ENCODE measurements at regions not wholly inside any gene's neighbourhood (a gene's known extent, or its start where the extent isn't known, plus 50 kb on each side); places are given as distances from the start of the nearest gene placed in this dataset.
A peak's percentile ranks its signal among the peaks of the same experiment; 100 is the strongest.

DNA sequence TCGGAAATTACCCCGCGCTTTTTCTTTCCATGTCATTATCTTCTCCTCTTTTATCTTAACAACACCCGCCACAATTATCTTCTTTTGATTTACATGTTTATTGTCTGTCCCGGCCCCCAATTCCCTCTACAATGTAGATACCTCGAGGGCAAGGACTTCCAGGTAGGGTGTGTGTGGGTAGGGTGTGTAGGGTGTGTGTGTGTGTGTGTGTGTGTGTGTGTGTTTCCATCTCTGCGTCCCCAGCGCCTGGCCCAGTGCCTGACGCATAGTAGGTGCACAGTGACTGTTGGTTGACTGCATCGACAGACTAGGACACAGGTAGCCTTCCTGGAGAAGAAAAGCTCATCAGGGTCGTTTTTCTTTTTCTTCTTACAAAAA is 103.1 kb downstream of the UCHL1 start:
- Histone ChIP-seq H3K4me3 (ENCODE audit: low read depth, low read length) (peak overlapping the region; percentile 59), H3K36me3 (ENCODE audit: control insufficient read depth, insufficient read depth, low read length) (no peaks in the 10 kb centered on the region), H3K27me3 (ENCODE audit: control insufficient read depth, insufficient read depth, low read length) (peaks cover 3% of the 10 kb centered on the region)
- FAIRE-seq (no peak), DNase-seq (ENCODE audit: low read depth) (no peak)
- TF ChIP-seq, protein P1, sequence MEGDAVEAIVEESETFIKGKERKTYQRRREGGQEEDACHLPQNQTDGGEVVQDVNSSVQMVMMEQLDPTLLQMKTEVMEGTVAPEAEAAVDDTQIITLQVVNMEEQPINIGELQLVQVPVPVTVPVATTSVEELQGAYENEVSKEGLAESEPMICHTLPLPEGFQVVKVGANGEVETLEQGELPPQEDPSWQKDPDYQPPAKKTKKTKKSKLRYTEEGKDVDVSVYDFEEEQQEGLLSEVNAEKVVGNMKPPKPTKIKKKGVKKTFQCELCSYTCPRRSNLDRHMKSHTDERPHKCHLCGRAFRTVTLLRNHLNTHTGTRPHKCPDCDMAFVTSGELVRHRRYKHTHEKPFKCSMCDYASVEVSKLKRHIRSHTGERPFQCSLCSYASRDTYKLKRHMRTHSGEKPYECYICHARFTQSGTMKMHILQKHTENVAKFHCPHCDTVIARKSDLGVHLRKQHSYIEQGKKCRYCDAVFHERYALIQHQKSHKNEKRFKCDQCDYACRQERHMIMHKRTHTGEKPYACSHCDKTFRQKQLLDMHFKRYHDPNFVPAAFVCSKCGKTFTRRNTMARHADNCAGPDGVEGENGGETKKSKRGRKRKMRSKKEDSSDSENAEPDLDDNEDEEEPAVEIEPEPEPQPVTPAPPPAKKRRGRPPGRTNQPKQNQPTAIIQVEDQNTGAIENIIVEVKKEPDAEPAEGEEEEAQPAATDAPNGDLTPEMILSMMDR (IDR thresholded peaks at IDR 0.05; ENCODE audit: insufficient read depth, low read length, severe bottlenecking), result no peak

DNA sequence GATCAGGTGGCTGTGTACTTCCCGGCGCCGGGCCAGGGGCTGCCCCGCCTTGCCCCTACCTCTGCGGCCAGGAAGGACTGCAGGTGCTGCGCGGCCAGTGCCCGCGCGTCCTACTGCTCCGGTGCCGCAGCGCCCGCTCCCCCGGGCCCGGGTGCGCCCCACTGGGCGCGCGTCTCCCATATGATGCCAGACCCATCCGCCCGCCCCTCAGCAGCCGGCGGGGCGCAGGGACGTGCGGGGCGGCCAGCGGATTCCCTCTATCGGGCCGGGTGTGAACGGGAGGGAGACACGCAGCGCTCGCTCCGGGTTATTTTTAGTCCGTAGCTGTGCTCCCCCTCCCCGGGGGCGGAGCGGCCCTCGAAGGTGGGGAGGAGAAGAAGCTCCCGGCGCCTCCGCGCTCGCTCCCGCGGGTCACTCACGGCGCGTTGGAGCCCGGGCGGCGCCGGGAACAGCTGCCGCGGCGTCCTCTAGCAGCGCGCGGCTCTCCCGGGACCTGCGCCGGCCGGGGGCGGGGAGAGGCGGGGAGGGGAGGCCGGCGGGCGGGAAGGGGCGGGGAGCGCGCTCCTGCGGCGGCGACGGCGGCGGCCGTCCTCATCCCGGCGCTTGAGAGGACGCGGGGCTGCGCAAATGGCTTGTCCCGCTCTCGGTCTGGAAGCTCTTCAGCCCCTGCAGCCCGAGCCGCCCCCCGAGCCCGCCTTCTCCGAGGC is 103.6 kb downstream of the UCHL1 start:
- no peak for DNase-seq (ENCODE audit: low read depth)
- Histone ChIP-seq H3K36me3 (ENCODE audit: control insufficient read depth, insufficient read depth, low read length) (no peaks in the 10 kb centered on the region), H3K27me3 (ENCODE audit: control insufficient read depth, insufficient read depth, low read length) (peaks cover 3% of the 10 kb centered on the region), H3K4me3 (ENCODE audit: low read depth, low read length) (peak overlapping the region; percentile 59)
- TF ChIP-seq, protein P1 (IDR thresholded peaks at IDR 0.05; ENCODE audit: insufficient read depth, low read length, severe bottlenecking), result no peak
- FAIRE-seq, result no peak

DNA sequence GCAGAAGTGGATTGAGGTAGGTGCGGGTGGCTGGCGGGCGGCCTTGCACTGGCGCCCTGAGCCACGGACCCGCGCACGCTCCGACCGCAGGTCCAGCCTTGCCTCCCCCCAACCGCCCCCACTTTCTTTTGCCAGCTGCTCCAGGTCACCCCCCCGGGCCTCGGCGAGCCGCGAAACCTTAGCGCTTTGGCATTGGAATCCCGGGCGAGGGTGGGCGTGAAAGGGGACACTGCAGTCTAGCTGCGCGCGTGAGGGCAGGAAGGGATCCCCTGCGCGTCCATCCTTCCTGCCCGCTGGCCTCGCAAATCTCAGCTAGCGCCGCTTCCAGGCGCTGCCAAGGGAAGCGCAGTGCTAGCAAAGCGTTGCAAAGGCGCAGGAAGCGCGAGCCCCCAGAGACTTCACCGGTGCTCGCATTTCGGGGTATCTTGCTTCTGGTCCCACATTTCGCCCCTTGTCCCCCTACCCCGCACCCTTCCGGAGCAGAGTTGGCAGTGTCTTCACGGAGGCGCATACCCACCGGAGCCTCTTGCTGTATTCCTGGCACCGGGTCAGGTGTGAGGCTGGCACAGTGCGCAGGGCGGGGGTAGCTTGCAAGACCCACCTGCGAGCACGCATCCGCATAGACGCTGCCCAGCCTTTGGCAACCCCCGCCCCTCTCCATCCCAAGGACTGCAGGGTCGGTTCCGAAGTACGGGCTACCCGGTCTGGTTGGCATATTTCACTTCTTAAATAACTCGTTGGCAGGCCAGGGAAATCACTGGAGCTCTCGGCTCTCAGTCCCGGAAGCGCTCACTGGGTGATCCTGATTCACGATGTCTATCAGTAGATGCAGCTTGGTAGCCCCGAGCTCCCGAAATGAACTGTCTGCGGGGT is 104.4 kb downstream of the UCHL1 start:
- peak; percentile 25 for DNase-seq (ENCODE audit: low read depth)
- Histone ChIP-seq H3K4me3 (ENCODE audit: low read depth, low read length) (peak overlapping the region; percentile 59), H3K36me3 (ENCODE audit: control insufficient read depth, insufficient read depth, low read length) (no peaks in the 10 kb centered on the region), H3K27me3 (ENCODE audit: control insufficient read depth, insufficient read depth, low read length) (peaks cover 3% of the 10 kb centered on the region)
- TF ChIP-seq, protein P1 (IDR thresholded peaks at IDR 0.05; ENCODE audit: insufficient read depth, low read length, severe bottlenecking), result no peak
- FAIRE-seq, result no peak

DNA sequence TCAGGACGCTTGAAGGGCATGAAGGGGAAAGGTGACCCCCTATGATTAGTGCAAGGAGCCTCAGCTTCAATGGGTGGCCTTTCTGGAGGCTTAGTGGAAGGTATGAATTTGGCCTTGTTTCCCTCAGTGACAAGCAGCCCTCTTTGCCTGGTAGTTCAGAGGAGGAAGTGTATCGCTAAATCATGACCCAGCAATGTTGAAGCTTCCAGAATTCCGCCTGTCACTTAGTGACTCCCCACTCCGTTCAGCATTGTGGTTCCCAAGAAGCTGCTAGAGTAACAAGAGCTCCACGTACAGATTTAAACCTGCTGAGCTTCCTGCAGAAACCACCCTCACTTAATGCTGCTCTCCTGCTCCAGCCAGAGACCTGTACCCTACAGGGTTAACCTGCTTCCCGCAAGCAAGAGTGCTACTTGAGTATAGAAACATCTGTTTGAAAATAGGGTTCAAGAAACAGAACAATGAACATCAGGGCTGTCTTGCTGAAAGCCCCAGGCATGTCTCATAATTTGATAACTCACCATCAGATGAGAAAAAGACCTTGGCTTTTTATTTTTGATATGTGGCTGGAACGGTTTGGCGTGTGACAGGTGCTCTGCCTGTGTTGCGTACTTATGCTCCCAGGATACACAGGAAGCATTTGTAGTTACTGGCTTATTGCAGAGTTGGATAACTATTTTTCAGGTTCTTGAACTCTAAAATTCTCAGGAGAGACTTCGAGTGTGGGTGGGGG is 105.2 kb downstream of the UCHL1 start:
- FAIRE-seq, result no peak
- TF ChIP-seq, protein P1 (IDR thresholded peaks at IDR 0.05; ENCODE audit: insufficient read depth, low read length, severe bottlenecking), result no peak

DNA sequence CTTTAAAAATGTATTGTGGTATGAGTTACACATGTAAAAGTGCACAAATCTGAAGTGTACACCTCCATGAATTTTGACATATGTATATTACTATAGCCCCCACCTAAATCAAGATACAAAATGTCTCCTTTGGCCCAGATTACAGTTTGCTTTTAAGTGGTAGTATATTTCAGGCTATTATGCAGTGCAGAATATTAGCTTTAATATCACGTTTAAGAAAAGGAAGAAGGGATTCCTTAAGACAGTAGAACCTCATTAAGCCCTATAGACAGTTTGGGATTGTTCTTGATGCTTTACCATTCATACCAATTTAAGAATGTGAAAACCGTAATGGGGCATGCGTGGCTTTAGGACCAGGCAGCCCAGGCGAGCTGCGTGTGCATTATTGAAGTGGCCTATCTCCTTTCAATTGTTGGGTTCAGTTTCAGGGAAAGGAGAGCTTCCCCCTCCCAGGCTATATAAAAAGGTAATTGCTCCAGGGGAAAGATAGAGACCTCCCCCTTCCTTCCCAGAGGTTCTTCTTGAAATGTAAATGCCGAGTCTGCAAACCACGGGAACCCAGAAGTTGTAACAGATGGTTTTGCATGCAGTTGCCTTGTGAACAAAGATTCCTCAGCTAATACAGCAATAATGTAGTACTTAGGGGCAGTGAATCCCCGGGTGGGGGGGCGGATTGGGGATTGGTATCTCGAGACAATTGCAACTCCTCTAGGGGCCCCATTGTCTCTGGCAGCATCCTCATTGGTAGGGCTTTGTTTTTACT is 106.1 kb downstream of the UCHL1 start:
- FAIRE-seq, result no peak
- Histone ChIP-seq H3K36me3 (ENCODE audit: control insufficient read depth, insufficient read depth, low read length) (no peaks in the 10 kb centered on the region), H3K4me3 (ENCODE audit: low read depth, low read length) (no peak overlapping the region), H3K27me3 (ENCODE audit: control insufficient read depth, insufficient read depth, low read length) (peaks cover 3% of the 10 kb centered on the region)
- TF ChIP-seq, protein P1 (IDR thresholded peaks at IDR 0.05; ENCODE audit: insufficient read depth, low read length, severe bottlenecking), result no peak
- no peak for DNase-seq (ENCODE audit: low read depth)

More for the DNA sequence above, 105.2 kb downstream of the UCHL1 start:
- Histone ChIP-seq H3K36me3 (ENCODE audit: control insufficient read depth, insufficient read depth, low read length) (no peaks in the 10 kb centered on the region), H3K4me3 (ENCODE audit: low read depth, low read length) (peak overlapping the region; percentile 59), H3K27me3 (ENCODE audit: control insufficient read depth, insufficient read depth, low read length) (peaks cover 3% of the 10 kb centered on the region)
- no peak for DNase-seq (ENCODE audit: low read depth)
